ENCODE measurements at regions not wholly inside any gene's neighbourhood (a gene's known extent, or its start where the extent isn't known, plus 50 kb on each side); places are given as distances from the start of the nearest gene placed in this dataset.

DNA sequence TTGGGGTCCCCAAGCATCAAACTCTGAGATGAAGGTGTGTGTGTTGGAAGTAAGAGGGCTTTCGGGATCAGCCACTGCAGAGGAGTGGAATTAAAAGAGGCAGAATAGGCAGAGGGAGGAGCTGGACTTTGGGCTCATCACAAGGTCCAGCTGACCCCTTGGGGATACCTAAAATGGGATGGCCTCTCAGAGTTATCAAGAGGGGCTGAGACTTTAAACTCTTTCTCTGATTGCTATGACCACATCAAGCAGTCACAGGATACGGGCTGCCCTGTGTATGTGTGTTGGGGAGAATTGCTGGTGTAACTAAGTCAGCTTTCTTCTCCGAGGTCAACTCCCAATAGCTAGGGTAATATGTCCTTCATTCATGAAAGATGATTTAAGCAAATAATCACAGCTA is 127.7 kb upstream of the SLC14A2 start:
- TF ChIP-seq, protein P1, sequence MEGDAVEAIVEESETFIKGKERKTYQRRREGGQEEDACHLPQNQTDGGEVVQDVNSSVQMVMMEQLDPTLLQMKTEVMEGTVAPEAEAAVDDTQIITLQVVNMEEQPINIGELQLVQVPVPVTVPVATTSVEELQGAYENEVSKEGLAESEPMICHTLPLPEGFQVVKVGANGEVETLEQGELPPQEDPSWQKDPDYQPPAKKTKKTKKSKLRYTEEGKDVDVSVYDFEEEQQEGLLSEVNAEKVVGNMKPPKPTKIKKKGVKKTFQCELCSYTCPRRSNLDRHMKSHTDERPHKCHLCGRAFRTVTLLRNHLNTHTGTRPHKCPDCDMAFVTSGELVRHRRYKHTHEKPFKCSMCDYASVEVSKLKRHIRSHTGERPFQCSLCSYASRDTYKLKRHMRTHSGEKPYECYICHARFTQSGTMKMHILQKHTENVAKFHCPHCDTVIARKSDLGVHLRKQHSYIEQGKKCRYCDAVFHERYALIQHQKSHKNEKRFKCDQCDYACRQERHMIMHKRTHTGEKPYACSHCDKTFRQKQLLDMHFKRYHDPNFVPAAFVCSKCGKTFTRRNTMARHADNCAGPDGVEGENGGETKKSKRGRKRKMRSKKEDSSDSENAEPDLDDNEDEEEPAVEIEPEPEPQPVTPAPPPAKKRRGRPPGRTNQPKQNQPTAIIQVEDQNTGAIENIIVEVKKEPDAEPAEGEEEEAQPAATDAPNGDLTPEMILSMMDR (IDR thresholded peaks at IDR 0.05; ENCODE audit: borderline replicate concordance, control extremely low read depth, extremely low read depth, insufficient read depth, missing control alignments) = no peak
- no peak for DNase-seq (ENCODE audit: low spot score)
- in situ Hi-C loops (cut with MboI; ENCODE audit: low sequenced_read_pairs, unreplicated experiment) = no loop called here

DNA sequence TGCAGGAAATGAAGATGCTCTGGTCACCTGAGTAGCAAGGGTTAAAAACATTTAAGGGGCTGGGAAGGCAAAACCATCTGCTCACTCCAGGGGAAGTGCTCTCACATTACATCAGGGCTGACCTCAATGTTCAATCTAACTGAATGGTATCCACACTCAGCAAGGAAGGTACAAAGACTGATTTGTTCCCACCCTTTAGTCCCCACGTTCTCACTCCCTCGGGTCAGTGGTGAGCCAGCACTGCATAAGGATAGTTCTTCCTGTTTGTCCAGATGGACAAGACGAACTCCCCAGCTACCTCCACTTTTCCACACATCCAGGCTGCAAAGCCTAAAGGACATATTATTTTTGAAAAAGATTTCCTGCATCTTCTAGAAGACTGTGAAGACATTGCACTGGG is 126.6 kb upstream of the SLC14A2 start:
- TF ChIP-seq, protein P1 (IDR thresholded peaks at IDR 0.05; ENCODE audit: borderline replicate concordance, control extremely low read depth, extremely low read depth, insufficient read depth, missing control alignments) = no peak
- in situ Hi-C loops (cut with MboI; ENCODE audit: low sequenced_read_pairs, unreplicated experiment) = no loop called here
- no peak for DNase-seq (ENCODE audit: low spot score)

DNA sequence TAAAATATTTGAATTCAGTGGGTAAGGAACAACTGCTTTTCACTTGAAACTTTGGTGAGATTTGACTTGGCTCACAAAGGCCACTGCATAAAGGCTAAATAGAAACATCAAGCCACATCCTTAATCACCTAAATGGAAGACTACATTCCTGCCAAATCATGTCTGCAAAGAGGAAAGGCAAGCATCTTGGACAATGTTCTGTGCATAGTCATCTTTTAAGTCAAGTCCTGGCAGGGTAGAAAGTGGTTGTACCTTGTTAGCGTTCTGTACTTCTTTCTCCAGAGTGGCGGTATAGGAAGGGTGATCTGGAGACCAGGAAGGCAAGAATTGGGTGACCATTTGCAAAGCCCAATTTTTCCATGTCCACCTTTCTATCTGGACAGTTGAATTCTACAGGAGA is 121.4 kb upstream of the SLC14A2 start:
- DNase-seq (ENCODE audit: low spot score) = no peak
- TF ChIP-seq, protein P1 (IDR thresholded peaks at IDR 0.05; ENCODE audit: borderline replicate concordance, control extremely low read depth, extremely low read depth, insufficient read depth, missing control alignments) = no peak
- in situ Hi-C loops (cut with MboI; ENCODE audit: low sequenced_read_pairs, unreplicated experiment) = no loop called here

DNA sequence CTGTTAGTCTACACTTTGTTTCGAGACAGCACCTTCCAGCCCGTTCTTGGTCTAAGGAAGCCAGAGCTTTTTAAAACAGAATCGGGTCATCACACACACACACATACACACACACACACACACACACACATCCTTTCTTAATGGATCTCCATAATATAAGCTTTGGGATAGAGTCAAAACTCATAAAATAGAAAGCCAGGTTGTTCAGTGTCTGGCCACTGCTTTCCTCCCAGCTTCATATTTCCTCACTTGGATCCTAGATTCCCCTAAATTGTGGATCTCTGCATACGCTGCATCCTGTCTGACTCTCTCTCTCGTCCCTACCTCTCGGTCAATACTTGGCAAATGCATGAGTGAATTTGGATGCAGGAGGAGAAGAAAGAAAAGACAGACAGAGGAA is 120.5 kb upstream of the SLC14A2 start:
- TF ChIP-seq, protein P1 (IDR thresholded peaks at IDR 0.05; ENCODE audit: borderline replicate concordance, control extremely low read depth, extremely low read depth, insufficient read depth, missing control alignments) = no peak
- in situ Hi-C loops (cut with MboI; ENCODE audit: low sequenced_read_pairs, unreplicated experiment) = no loop called here
- no peak for DNase-seq (ENCODE audit: low spot score)

DNA sequence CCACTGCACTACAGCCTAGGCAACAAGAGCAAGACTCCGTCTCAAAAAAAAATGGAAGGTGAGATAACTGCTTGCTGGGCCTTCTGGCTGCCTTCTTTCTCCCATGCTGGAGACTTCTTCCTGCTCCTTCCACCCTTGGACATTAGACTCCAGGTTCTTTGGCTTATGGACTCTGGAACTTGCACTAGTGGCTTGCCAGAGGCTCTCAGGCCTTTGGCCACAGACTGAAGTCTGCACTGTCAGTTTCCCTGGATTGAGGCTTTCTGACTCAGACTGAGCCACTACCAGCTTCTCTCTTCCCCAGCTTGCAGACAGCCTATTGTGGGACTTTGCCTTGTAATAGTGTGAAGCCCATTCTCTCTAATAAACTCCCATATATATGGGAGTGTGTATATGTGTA is 118.5 kb upstream of the SLC14A2 start:
- TF ChIP-seq, protein P1 (IDR thresholded peaks at IDR 0.05; ENCODE audit: borderline replicate concordance, control extremely low read depth, extremely low read depth, insufficient read depth, missing control alignments) = no peak

DNA sequence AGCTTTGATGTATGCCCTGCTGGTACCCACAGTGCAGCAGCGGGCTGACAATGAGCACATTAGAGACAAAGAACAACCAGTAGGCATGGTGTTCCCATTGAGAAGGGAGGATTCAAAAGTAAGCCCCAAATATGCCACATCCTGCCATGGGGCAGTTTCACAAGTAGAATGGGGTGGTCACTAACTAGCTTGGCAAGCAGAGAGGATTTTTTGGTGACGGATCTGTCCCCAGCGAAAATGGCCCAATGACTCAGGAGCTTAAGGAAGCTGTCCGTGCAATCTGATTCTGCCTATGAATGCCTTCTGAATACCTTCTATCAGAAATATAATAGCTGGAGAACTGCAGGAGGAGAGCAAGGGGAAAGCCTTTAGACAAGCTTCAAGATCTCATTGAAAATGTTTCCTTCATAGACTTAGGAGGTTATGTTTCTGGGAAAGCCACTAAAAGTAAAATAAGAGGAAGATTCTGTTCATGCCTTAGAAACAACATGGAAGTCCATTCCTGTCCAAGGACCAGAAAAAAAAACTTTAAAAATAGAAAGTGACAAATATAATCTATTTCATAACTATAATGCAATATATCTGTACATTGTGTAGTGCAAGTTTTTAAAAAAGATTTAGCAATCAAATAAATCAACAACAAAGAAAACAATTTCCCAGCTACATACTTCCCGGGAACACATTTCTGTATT is 117.5 kb upstream of the SLC14A2 start:
- TF ChIP-seq, protein P1 (IDR thresholded peaks at IDR 0.05; ENCODE audit: borderline replicate concordance, control extremely low read depth, extremely low read depth, insufficient read depth, missing control alignments) = no peak
- in situ Hi-C loops (cut with MboI; ENCODE audit: low sequenced_read_pairs, unreplicated experiment) = no loop called here
- no peak for DNase-seq (ENCODE audit: low spot score)

More for the DNA sequence above, 118.5 kb upstream of the SLC14A2 start:
- no peak for DNase-seq (ENCODE audit: low spot score)
- in situ Hi-C loops (cut with MboI; ENCODE audit: low sequenced_read_pairs, unreplicated experiment) = no loop called here
